ENCODE measurements at regions not wholly inside any gene's neighbourhood (a gene's known extent, or its start where the extent isn't known, plus 50 kb on each side); places are given as distances from the start of the nearest gene placed in this dataset.

GRCh38 chr4:38189445-38189844 is 229.2 kb downstream of the PTTG2 start:
- TF ChIP-seq CTCF (IDR thresholded peaks at IDR 0.05) (no peak), EZH2 (IDR thresholded peaks at IDR 0.05; ENCODE audit: borderline replicate concordance, insufficient read depth, low read depth, low read length, poor library complexity, severe bottlenecking) (no peak)
- Mint-ChIP-seq H3K9me3 (ENCODE audit: insufficient read depth) (no peaks in the 10 kb centered on the region), H3K4me1 (no peaks in the 10 kb centered on the region), H3K4me3 (no peak overlapping the region), H3K27ac (no peak overlapping the region), H3K27me3 (peaks cover 9% of the 10 kb centered on the region)
- ChIA-PET CTCF (no interaction called here), POLR2A (no interaction called here)
- Histone ChIP-seq H3K27me3 (replicated peaks in 1 of 4; ENCODE audit: control extremely low read depth in 1 of 4, control insufficient read depth in 3 of 4, insufficient read depth in 4 of 4, low read length in 3 of 4) (no peaks in the 10 kb centered on the region), H3K9ac (ENCODE audit: low read length) (no peak overlapping the region), H3K79me2 (ENCODE audit: control insufficient read depth, insufficient read depth, low read length) (no peaks in the 10 kb centered on the region), H3K36me3 (replicated peaks in 1 of 2; ENCODE audit: control extremely low read depth in 1 of 2, control insufficient read depth in 1 of 2, extremely low read depth in 1 of 2, insufficient read depth in 2 of 2, low read length in 1 of 2) (no peaks in the 10 kb centered on the region), H3K4me2 (replicated peaks; ENCODE audit: low read depth, low read length, poor library complexity, severe bottlenecking) (no peak overlapping the region), H3K4me3 (ENCODE audit: control extremely low read depth in 1 of 5, extremely low read depth in 1 of 5, insufficient read depth in 1 of 5, low read depth in 2 of 5, low read length in 4 of 5) (no peak overlapping the region), H2AFZ (ENCODE audit: insufficient read depth, low read depth, low read length, poor library complexity, severe bottlenecking) (no peak overlapping the region), H3K9me3 (ENCODE audit: control extremely low read depth in 1 of 3, control insufficient read depth in 2 of 3, insufficient read depth in 1 of 3, low read length in 2 of 3) (no peaks in the 10 kb centered on the region), H3K4me1 (ENCODE audit: control insufficient read depth in 2 of 2, insufficient read depth in 2 of 2, low read length in 2 of 2) (no peaks in the 10 kb centered on the region), H3K27ac (ENCODE audit: low read length in 2 of 2) (no peak overlapping the region), H4K20me1 (ENCODE audit: control insufficient read depth, insufficient read depth, low read length, poor library complexity, severe bottlenecking) (no peaks in the 10 kb centered on the region)
- intact Hi-C loops (cut with micrococcal nuclease) = no loop called here
- no peak for DNase-seq
- ATAC-seq (ENCODE audit: low read depth) = no peak
- WGBS (ENCODE audit: insufficient coverage) = 90% methylated on average over 2 of the region's 3 CpGs

GRCh38 chr4:38190717-38191178 is 230.6 kb downstream of the PTTG2 start:
- H3K9me3 ChIP-seq (ENCODE audit: control extremely low read depth in 1 of 3, control insufficient read depth in 2 of 3, insufficient read depth in 1 of 3, low read length in 2 of 3) = peaks cover 0 to 1% (median under 1%) of the 10 kb centered on the region in 3 donors
- no peaks in the 10 kb centered on the region for H3K4me1 ChIP-seq (ENCODE audit: control insufficient read depth in 2 of 2, insufficient read depth in 2 of 2, low read length in 2 of 2)
- H3K36me3 ChIP-seq (replicated peaks in 1 of 2; ENCODE audit: control extremely low read depth in 1 of 2, control insufficient read depth in 1 of 2, extremely low read depth in 1 of 2, insufficient read depth in 2 of 2, low read length in 1 of 2) = no peaks in the 10 kb centered on the region
- peaks cover 13% of the 10 kb centered on the region for H3K27me3 Mint-ChIP-seq
- POLR2A ChIA-PET = no interaction called here
- H3K9me3 Mint-ChIP-seq (ENCODE audit: insufficient read depth) = no peaks in the 10 kb centered on the region
- no peak overlapping the region for H2AFZ ChIP-seq (ENCODE audit: insufficient read depth, low read depth, low read length, poor library complexity, severe bottlenecking)
- no peak overlapping the region for H3K9ac ChIP-seq (ENCODE audit: low read length)
- no peak overlapping the region for H3K27ac ChIP-seq (ENCODE audit: low read length in 2 of 2)
- no peaks in the 10 kb centered on the region for H3K4me1 Mint-ChIP-seq
- H3K4me2 ChIP-seq (replicated peaks; ENCODE audit: low read depth, low read length, poor library complexity, severe bottlenecking) = no peak overlapping the region
- intact Hi-C loops (cut with micrococcal nuclease) = no loop called here
- H4K20me1 ChIP-seq (ENCODE audit: control insufficient read depth, insufficient read depth, low read length, poor library complexity, severe bottlenecking) = no peaks in the 10 kb centered on the region
- H3K27ac Mint-ChIP-seq = no peak overlapping the region
- TF ChIP-seq EZH2 (IDR thresholded peaks at IDR 0.05; ENCODE audit: borderline replicate concordance, insufficient read depth, low read depth, low read length, poor library complexity, severe bottlenecking) (no peak), CTCF (IDR thresholded peaks at IDR 0.05) (no peak)
- no peak overlapping the region for H3K4me3 Mint-ChIP-seq
- no peaks in the 10 kb centered on the region for H3K27me3 ChIP-seq (replicated peaks in 1 of 4; ENCODE audit: control extremely low read depth in 1 of 4, control insufficient read depth in 3 of 4, insufficient read depth in 4 of 4, low read length in 3 of 4)
- H3K79me2 ChIP-seq (ENCODE audit: control insufficient read depth, insufficient read depth, low read length) = no peaks in the 10 kb centered on the region
- H3K4me3 ChIP-seq (ENCODE audit: control extremely low read depth in 1 of 5, extremely low read depth in 1 of 5, insufficient read depth in 1 of 5, low read depth in 2 of 5, low read length in 4 of 5) = no peak overlapping the region
- no peak for DNase-seq
- 79% methylated on average over 2 of the region's 4 CpGs for WGBS (ENCODE audit: insufficient coverage)
- ATAC-seq (ENCODE audit: low read depth) = no peak
- CTCF ChIA-PET = no interaction called here

Data from B cell (primary cell).